ENCODE measurements at regions not wholly inside any gene's neighbourhood (a gene's known extent, or its start where the extent isn't known, plus 50 kb on each side); places are given as distances from the start of the nearest gene placed in this dataset.

DNA sequence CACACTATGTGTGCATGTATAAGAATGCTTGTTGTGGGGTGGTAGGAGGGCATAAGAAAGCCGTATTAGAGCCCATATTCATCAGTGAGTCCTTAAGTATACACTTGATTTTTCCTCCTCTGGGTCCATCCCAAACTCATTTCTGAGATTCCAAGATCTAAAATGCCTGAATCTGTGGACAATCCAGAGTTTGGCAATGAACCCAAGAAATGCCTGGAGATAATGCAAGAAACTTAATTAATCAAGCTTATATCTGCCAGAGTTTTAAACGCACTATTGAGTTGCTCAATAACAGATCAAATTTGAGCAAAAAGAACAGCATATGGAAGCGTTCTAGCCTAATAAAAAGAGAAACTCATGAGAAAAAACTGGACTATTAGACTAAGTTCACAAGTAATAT is 143.4 kb upstream of the NAV3 start:
- TF ChIP-seq, protein P1, sequence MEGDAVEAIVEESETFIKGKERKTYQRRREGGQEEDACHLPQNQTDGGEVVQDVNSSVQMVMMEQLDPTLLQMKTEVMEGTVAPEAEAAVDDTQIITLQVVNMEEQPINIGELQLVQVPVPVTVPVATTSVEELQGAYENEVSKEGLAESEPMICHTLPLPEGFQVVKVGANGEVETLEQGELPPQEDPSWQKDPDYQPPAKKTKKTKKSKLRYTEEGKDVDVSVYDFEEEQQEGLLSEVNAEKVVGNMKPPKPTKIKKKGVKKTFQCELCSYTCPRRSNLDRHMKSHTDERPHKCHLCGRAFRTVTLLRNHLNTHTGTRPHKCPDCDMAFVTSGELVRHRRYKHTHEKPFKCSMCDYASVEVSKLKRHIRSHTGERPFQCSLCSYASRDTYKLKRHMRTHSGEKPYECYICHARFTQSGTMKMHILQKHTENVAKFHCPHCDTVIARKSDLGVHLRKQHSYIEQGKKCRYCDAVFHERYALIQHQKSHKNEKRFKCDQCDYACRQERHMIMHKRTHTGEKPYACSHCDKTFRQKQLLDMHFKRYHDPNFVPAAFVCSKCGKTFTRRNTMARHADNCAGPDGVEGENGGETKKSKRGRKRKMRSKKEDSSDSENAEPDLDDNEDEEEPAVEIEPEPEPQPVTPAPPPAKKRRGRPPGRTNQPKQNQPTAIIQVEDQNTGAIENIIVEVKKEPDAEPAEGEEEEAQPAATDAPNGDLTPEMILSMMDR (IDR thresholded peaks at IDR 0.05): no peak
- TF ChIP-seq POLR2A (IDR thresholded peaks at IDR 0.05): no peak
- TF ChIP-seq POLR2AphosphoS5 (IDR thresholded peaks at IDR 0.05): no peak
